ENCODE measurements at regions not wholly inside any gene's neighbourhood (a gene's known extent, or its start where the extent isn't known, plus 50 kb on each side); places are given as distances from the start of the nearest gene placed in this dataset.

- H3K27ac ChIP-seq (ENCODE audit: low read depth, low read length) = no peak overlapping the region
- H4K20me1 ChIP-seq (ENCODE audit: insufficient read depth) = no peaks in the 10 kb centered on the region
- TF ChIP-seq SP1 (IDR thresholded peaks at IDR 0.05; ENCODE audit: low read depth) (no peak), FOSL1 (IDR thresholded peaks at IDR 0.05; ENCODE audit: low read depth) (no peak), EZH2phosphoT487 (IDR thresholded peaks at IDR 0.05; ENCODE audit: borderline replicate concordance) (no peak), ELF1 (IDR thresholded peaks at IDR 0.05; ENCODE audit: borderline replicate concordance, low read depth) (no peak)
- POLR2A ChIA-PET = no interaction called here
- BruUV-seq (replicated peaks) = no TSS peak
- no peaks in the 10 kb centered on the region; a peak in 1 of 4 replicates for H3K36me3 ChIP-seq (ENCODE audit: control insufficient read depth in 1 of 2, insufficient read depth in 2 of 2, low read length in 2 of 2)
- intact Hi-C loops (cut with micrococcal nuclease) = no loop called here
- no peak for DNase-seq (ENCODE audit: low read depth, low spot score)
- no peaks in the 10 kb centered on the region for H3K9me3 ChIP-seq (ENCODE audit: control insufficient read depth in 1 of 2, insufficient read depth in 1 of 2, low read depth in 1 of 2, low read length in 2 of 2)
- CTCF ChIA-PET = no interaction called here
- no peak for ATAC-seq
- no peaks in the 10 kb centered on the region for H3K79me2 ChIP-seq (ENCODE audit: insufficient read depth, low read length)
- H3K4me2 ChIP-seq (ENCODE audit: low read length) = no peak overlapping the region
- H3K9ac ChIP-seq (ENCODE audit: low read length) = no peak overlapping the region
- H3K27me3 ChIP-seq (ENCODE audit: insufficient read depth, low read length) = no peaks in the 10 kb centered on the region
- no peaks in the 10 kb centered on the region for H3K9me2 ChIP-seq (ENCODE audit: insufficient read depth)
- no peaks in the 10 kb centered on the region for H3K4me1 ChIP-seq (ENCODE audit: control insufficient read depth in 1 of 2, insufficient read depth in 2 of 2, low read length in 2 of 2)
- RAD21 ChIA-PET (ENCODE audit: low non-redundant PET in 1 of 2, low total read pairs in 2 of 2, uncharacterized antibody in 2 of 2, unreplicated experiment in 2 of 2) = no interaction called here
- H2AFZ ChIP-seq (ENCODE audit: low read depth, low read length, poor library complexity, severe bottlenecking) = no peak overlapping the region
- no peak overlapping the region for H3K4me3 ChIP-seq (replicated peaks in 1 of 2; ENCODE audit: low read depth in 1 of 2, low read length in 2 of 2)
Measured at GRCh38 chr10:76618641-76619040, 1019.0 kb downstream of the KCNMA1 start.

GRCh38 chr10:76618171-76618570 is 1019.4 kb downstream of the KCNMA1 start:
- Histone ChIP-seq H2AFZ (ENCODE audit: low read depth, low read length, poor library complexity, severe bottlenecking) (no peak overlapping the region), H3K4me2 (ENCODE audit: low read length) (no peak overlapping the region), H3K36me3 (ENCODE audit: control insufficient read depth in 1 of 2, insufficient read depth in 2 of 2, low read length in 2 of 2) (no peaks in the 10 kb centered on the region; a peak in 1 of 4 replicates), H4K20me1 (ENCODE audit: insufficient read depth) (no peaks in the 10 kb centered on the region), H3K4me1 (ENCODE audit: control insufficient read depth in 1 of 2, insufficient read depth in 2 of 2, low read length in 2 of 2) (no peaks in the 10 kb centered on the region), H3K9ac (ENCODE audit: low read length) (no peak overlapping the region), H3K27me3 (ENCODE audit: insufficient read depth, low read length) (no peaks in the 10 kb centered on the region), H3K4me3 (replicated peaks in 1 of 2; ENCODE audit: low read depth in 1 of 2, low read length in 2 of 2) (no peak overlapping the region), H3K27ac (ENCODE audit: low read depth, low read length) (no peak overlapping the region), H3K79me2 (ENCODE audit: insufficient read depth, low read length) (no peaks in the 10 kb centered on the region), H3K9me3 (ENCODE audit: control insufficient read depth in 1 of 2, insufficient read depth in 1 of 2, low read depth in 1 of 2, low read length in 2 of 2) (no peaks in the 10 kb centered on the region), H3K9me2 (ENCODE audit: insufficient read depth) (no peaks in the 10 kb centered on the region)
- POLR2A ChIA-PET = no interaction called here
- DNase-seq (ENCODE audit: low read depth, low spot score) (no peak), ATAC-seq (no peak)
- no TSS peak for BruUV-seq (replicated peaks)
- intact Hi-C loops (cut with micrococcal nuclease) = no loop called here
- CTCF ChIA-PET = no interaction called here
- RAD21 ChIA-PET (ENCODE audit: low non-redundant PET in 1 of 2, low total read pairs in 2 of 2, uncharacterized antibody in 2 of 2, unreplicated experiment in 2 of 2) = no interaction called here
- no peak for TF ChIP-seq RAD21 (IDR thresholded peaks at IDR 0.05; ENCODE audit: low read depth)
- no peak for TF ChIP-seq EZH2 (IDR thresholded peaks at IDR 0.05)
- no peak for TF ChIP-seq POLR2A (IDR thresholded peaks at IDR 0.05; ENCODE audit: borderline replicate concordance, extremely low read depth, insufficient read depth, insufficient read length)
- no peak for TF ChIP-seq FOSL1 (IDR thresholded peaks at IDR 0.05; ENCODE audit: low read depth)
- TF ChIP-seq CBX3 (IDR thresholded peaks at IDR 0.05; ENCODE audit: low read depth) = no peak
- TF ChIP-seq ZBTB33 (IDR thresholded peaks at IDR 0.05; ENCODE audit: extremely low read depth, insufficient replicate concordance, low read length) = no peak
- TF ChIP-seq CTCF (IDR thresholded peaks at IDR 0.05 in 2 of 3, conservative IDR thresholded peaks at IDR 0.05 in 1 of 3; ENCODE audit: borderline replicate concordance in 1 of 3, insufficient read depth in 1 of 3, low read depth in 2 of 3, low read length in 2 of 3) = no peak
- TF ChIP-seq ZNF274 (IDR thresholded peaks at IDR 0.05; ENCODE audit: low read depth, low read length) = no peak
- no peak for TF ChIP-seq POLR2AphosphoS5 (IDR thresholded peaks at IDR 0.05; ENCODE audit: low read depth, low read length)
- TF ChIP-seq REST (IDR thresholded peaks at IDR 0.05; ENCODE audit: low read depth) = no peak
- no peak for TF ChIP-seq TCF7L2 (IDR thresholded peaks at IDR 0.05; ENCODE audit: borderline replicate concordance, extremely low read depth, insufficient read depth, insufficient read length)
